Lower leg skin (tissue), 3 donors: ENCODE measurements at regions not wholly inside any gene's neighbourhood (a gene's known extent, or its start where the extent isn't known, plus 50 kb on each side); places are given as distances from the start of the nearest gene placed in this dataset.

Source experiments
- CTCF ChIP-seq, 3 donors: fragments of 450-650 bp; IDR thresholded peaks; one replicate each; pipeline ENCODE4 v1.5.1; 2016; ENCODE audit warnings: antibody characterized with exemption in 3 of 3, mild to moderate bottlenecking in 3 of 3, moderate library complexity in 2 of 3
- POLR2A ChIP-seq, 2 donors: fragments of 450-650 bp; IDR thresholded peaks; one replicate each; pipeline ENCODE4 v1.6.1; 2016 to 2017; ENCODE audit warnings: antibody characterized with exemption in 2 of 2, mild to moderate bottlenecking in 1 of 2, moderate library complexity in 1 of 2

GRCh38 chr2:217479566-217479965 lies 523.2 kb downstream of the TNS1 start:
- TF ChIP-seq POLR2A (IDR thresholded peaks at IDR 0.05) (no peak), CTCF (IDR thresholded peaks at IDR 0.05) (no peak)
